ENCODE measurements at regions not wholly inside any gene's neighbourhood (a gene's known extent, or its start where the extent isn't known, plus 50 kb on each side); places are given as distances from the start of the nearest gene placed in this dataset. TPM values are rescaled to one million over a fixed set of nuclear protein-coding genes. Genes with fewer than 3 reads are reported as not detected.

- DNase-seq (ENCODE audit: low read depth in 2 of 3, low spot score in 2 of 3) = no peak
Observed at GRCh38 chr12:67929384-67929772, 59.9 kb upstream of the IFNG-AS1 start.

- no peak for DNase-seq (ENCODE audit: low read depth in 2 of 3, low spot score in 2 of 3)
Observed at GRCh38 chr12:67937822-67938221, 51.4 kb upstream of the IFNG-AS1 start.

Small RNA genes lying in the stretch of these regions (small RNA-seq; reads per million reads assigned to genes)
- not detected for gene AC022513.1
